ENCODE measurements at regions not wholly inside any gene's neighbourhood (a gene's known extent, or its start where the extent isn't known, plus 50 kb on each side); places are given as distances from the start of the nearest gene placed in this dataset.

DNA sequence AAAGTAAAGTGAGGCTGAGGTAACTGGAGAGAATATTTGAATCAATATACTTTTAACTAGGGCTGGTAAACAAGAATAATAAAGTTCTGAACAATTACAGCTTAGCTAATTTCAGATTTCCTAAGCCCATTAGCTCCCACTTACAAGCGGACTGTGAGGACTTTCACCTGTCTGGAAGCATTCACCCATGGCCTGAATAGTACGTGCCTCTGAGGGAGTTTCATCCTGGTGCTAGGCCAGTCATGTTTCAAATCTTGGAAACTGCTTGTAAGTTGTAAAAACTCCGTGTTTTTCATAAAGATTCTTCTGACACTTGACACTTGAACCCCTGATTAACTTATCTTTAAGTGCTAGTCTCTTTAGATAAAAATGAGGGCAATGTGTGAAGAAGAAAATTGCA, 975.2 kb upstream of the GHITM start:
- DNase-seq (ENCODE audit: low read depth), result no peak

DNA sequence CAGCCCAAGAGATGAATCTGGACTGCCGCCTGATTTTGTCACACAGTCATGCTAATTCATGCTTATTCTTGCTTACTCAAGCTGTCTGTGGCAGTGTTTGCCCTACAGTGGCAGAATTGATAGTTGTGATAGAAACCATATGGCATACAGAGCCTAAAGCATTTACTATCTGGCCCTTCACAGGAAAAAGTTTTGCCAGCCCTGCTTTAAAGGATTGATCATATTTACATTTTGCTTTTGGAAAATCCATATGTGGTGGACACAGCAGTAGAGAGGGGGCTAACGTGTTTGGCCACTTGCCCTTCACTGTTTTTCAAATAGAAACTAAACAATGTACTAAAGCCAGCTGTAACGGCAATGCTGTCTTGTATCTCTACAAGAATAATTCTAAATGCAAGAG, 974.0 kb upstream of the GHITM start:
- DNase-seq (ENCODE audit: low read depth), result no peak

GRCh38 chr10:83166344-83166743, 973.0 kb upstream of the GHITM start:
- DNase-seq (ENCODE audit: low read depth), result no peak

- no peak for DNase-seq (ENCODE audit: low read depth)
Measured at GRCh38 chr10:83167081-83167480, 972.2 kb upstream of the GHITM start.

DNA sequence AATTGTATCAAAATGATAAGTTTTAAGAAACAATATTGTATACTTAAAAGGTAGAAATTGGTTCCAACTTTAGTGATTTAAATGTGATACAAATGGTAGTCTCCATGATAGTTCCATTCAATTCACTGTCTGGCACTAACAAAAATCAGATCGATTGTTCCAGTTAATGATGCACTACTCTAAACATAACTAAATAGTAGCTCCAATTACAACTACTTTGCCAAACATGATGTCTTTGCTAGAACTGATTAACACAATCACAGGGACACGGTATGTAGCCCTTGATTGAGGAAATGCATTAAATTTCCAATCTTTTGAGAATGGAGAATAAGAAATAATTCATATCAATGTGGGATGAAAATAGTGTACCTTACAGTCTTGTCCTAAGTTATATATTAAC, 962.4 kb upstream of the GHITM start:
- DNase-seq (ENCODE audit: low read depth), result no peak

DNA sequence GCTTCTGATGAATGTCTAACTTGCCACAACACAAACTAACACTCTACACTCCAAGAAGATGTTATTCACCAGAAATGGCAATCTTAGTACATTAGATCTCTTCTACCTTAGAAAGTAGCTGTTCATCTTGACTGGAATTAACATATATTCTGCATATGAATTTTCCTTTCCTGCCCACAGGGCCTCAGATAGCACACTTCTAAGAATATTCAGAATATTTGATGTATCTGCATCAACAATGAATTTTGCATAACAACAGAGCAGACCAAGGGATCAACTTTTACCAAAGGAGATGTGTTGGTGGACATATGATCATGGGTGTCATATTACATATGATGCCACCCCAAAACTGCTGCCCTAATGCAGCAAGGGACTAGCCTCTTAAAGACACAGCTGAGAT, 960.8 kb upstream of the GHITM start:
- DNase-seq (ENCODE audit: low read depth), result no peak

- DNase-seq (ENCODE audit: low read depth), result no peak
Measured at GRCh38 chr10:83179371-83179770, 959.9 kb upstream of the GHITM start.

GRCh38 chr10:83182076-83182475, 957.2 kb upstream of the GHITM start:
- peak; percentile 26 for DNase-seq (ENCODE audit: low read depth)

GRCh38 chr10:83184641-83185040, 954.7 kb upstream of the GHITM start:
- peak; percentile 12 for DNase-seq (ENCODE audit: low read depth)

DNA sequence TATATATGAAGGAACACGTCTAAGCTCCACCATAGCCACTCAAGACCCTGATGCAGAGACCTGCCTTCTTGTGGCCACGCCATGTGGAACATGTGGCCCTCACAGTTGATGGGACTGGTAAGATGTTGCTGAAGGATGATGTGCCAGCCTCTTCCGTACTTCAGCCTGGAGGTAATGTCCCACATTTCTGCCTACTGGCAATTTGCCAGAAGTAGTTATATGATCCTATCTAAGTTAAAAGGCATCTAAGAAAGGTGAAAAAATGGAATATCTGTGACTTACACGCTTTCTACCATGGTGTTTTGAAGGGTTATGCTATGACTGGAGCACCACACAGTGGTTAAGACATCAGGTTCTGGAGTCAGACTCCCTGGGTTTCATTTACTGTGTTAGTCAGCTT, 948.7 kb upstream of the GHITM start:
- peak; percentile 1 for DNase-seq (ENCODE audit: low read depth)

DNA sequence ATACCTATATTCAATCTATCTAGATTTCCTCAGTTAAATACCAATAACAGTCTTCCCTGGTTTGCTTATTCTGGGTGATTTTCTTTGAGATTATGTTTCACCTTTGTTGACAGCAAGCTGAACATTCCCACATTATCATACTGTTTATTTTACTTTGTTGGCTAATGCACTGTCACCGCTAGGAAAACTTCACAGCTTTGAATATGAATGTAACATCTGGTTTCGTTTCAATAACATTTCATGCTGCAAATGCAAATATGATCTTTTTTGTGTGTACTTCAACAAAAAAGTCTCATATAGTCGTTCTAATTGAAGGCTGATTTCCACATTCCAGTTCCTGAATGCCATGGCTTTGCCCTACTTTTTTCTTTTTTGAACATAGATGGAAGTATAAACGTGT, 946.3 kb upstream of the GHITM start:
- no peak for DNase-seq (ENCODE audit: low read depth)

- DNase-seq (ENCODE audit: low read depth), result no peak
Measured at GRCh38 chr10:83195021-83195420, 944.3 kb upstream of the GHITM start.

DNA sequence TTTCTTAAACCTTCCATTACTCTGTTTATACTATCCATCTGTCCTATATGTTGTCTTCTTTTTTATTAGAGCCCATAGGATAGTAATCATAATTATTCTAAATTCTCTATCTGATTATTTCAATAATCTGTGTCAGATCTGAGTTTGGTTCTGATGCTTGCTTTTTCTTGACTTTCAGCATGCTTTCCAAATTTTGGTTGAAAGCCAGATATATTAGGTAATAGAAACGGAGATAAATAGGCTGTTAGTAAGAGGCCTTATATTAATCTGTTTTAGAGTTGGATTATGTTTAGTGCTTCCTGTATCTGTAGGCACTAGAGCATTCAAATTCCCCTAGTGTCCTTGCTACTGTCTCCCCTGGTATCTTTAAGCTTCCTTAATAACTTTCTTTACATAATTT, 939.9 kb upstream of the GHITM start:
- DNase-seq (ENCODE audit: low read depth), result no peak

GRCh38 chr10:83205861-83206260, 933.4 kb upstream of the GHITM start:
- no peak for DNase-seq (ENCODE audit: low read depth)

DNA sequence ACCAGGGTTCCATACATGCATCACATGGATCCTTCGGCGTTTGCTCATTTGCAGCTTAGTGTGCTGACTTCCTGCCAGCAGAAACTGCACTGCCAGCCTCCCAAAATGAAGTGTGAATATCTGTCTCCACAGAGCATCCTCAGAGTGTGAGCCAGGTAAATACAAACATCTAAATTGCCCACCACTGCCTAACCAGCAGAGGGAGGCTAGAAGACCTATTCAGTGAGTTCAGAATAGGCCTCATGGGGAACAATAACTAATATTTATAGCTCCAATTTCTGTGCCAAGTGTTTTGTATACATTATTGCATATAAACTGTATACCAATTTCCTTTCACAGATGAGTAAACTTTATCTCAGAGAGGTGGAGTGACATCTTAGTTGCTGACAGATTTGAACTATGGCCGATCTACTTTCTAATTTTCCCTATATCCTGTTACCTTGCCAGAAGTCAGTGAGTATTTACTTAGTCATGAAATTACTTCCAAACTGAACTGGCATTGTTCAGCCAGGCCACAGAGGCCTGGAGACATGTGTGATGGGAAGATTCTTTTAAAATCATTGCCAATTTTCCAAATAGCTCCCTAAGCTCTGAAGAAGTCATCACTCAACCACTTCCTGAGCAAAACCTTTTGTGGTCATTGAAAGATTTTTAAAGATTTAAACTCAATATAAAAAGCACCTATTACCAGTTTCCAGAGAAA, 926.5 kb upstream of the GHITM start:
- peak; percentile 46 for DNase-seq (ENCODE audit: low read depth)

GRCh38 chr10:83214136-83214535, 925.2 kb upstream of the GHITM start:
- DNase-seq (ENCODE audit: low read depth), result no peak

DNA sequence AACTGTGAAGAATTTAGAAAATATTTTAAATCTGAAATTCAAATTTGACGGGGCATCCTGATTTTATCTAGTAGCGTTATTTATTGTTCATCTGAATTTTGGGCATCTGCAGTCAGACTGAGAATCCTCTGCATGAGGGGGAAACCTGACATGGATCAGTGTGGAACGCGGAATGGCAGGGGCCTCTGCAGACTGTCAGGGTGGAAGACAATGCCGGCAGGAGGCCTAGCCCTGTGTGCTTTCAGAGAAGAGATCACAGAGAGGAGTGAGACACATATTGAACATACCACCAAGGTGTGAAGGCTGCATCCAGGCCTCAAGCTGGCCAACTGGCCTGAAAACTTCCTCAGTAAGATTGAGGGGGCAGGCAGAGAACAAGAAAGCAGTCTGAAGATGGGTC, 921.1 kb upstream of the GHITM start:
- no peak for DNase-seq (ENCODE audit: low read depth)

DNA sequence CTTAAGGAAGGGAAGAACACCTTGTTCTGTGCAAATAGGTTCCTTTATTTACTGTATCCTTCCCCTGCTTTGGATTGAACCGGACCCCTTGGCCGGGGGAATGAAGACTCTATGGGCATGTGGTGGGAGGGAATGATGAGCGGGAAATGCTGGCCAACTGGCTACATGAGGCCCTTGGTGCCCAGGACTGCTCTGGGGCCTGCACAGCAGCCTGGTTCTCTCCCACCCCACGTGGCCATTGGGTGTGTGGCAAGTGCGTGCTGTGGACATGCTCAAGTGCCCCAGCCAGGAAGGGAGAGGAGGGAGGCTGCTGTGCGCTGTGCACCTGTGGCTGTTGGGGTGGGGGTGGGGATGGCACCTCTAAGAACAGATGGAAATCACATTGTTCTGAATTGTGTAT, 917.0 kb upstream of the GHITM start:
- no peak for DNase-seq (ENCODE audit: low read depth)

- no peak for DNase-seq (ENCODE audit: low read depth)
Measured at GRCh38 chr10:83222832-83223742, 916.2 kb upstream of the GHITM start.

- DNase-seq (ENCODE audit: low read depth), result no peak
Measured at GRCh38 chr10:83225781-83226180, 913.5 kb upstream of the GHITM start.

- DNase-seq (ENCODE audit: low read depth), result no peak
Measured at GRCh38 chr10:83229991-83230390, 909.3 kb upstream of the GHITM start.

GRCh38 chr10:83233691-83234090, 905.6 kb upstream of the GHITM start:
- DNase-seq (ENCODE audit: low read depth), result no peak

- DNase-seq (ENCODE audit: low read depth), result no peak
Measured at GRCh38 chr10:83248106-83248631, 891.1 kb upstream of the GHITM start.

Measured in M059J (cell line).